Posterior vena cava (tissue), 2 donors: ENCODE measurements at regions not wholly inside any gene's neighbourhood (a gene's known extent, or its start where the extent isn't known, plus 50 kb on each side); places are given as distances from the start of the nearest gene placed in this dataset.

ENCODE experiments used
- DNase-seq: peaks from one replicate; pipeline ENCODE4 v3.0.0-alpha.2; 2020; ENCODE audit warnings: low spot score
- intact Hi-C, 2 donors: fragments of 100-400 bp; cut with DNase I; formaldehyde crosslinking; loops; one replicate each; pipeline versions ENCODE4 v1.14.1 to v1.14.2; 2022 to 2023
- donor health status: DM: yes; HTN: yes; CAD: no.
- donor health status: DM: yes; HTN: yes; CAD: no.

DNA sequence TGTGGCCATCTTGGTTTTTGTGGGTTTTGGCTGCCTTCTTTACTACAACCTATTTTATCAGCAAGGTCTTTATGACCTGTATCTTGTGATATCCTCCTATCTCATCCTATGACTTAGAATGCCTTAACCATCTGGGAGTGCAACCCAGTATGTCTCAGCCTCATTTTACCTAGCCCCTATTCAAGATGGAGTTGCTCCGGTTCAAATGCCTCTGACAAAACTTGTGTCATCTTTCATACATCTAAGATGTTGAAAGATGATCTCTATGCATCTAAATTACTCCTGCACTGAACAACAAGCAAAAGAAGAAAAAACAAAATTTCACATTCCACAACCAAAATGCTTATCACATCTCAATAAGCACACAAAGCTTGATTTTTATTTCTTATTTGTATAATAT lies 129.5 kb upstream of the CNR1 start:
- intact Hi-C loops: no loop called here

DNA sequence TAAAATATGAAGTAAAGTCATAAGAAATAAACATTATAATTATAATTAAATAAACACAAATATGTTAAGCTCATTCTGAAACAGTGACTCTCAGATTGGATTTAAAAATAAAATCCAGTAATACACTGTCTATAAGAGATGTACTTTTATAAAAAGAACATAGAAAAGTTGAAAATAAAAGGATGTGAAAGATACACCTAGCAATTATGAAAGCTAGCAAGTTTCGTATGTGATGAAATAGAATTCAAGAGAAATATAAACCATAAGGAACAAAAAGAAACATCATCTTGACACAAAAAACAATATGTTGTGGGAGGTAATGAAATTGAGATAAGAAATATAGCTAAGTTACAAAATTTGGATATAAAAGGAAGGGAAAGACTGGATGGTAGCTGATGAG lies 128.6 kb upstream of the CNR1 start:
- intact Hi-C loops: no loop called here

More for the DNA sequence above, 129.5 kb upstream of the CNR1 start:
- no peak for DNase-seq

DNA sequence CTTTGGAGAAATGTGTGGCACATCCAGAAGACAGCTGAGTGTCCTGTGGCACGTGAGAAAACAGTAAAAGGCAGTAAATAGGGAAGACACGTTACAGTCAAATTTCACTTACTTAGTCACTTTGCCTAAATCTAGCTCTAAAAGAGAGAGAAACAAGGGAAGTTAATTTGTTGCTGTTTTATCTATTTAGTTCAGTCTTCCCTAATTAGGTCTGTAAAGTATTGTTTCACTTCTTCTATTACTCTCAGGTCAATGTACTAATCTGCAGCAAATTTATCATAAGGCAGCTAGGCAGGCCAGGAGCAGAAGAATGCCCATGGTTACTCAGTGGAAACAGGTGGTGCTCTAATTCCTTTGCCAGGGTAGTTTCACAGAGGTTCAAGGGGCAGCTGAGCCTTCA lies 124.3 kb upstream of the CNR1 start:
- intact Hi-C loops: no loop called here
- no peak for DNase-seq

More for the DNA sequence above, 128.6 kb upstream of the CNR1 start:
- no peak for DNase-seq

DNA sequence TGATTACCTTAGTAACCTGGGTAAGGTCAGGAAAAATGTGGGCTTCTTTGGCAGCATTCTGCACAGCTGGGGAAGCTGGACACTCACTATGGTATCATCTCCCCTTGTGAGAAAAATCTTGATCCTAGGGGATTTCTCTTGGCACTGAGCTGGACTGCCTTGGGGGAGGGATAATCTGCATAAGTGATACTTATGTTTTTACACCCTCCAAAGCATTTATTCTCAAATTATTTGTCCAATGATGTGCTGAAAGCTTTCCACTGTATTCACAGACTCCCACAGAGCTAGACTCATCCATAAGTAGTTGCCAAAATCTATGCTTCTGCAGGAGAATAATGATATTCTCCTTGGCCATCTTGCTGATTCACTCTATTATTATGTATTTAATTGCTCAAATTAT lies 121.5 kb upstream of the CNR1 start:
- no peak for DNase-seq
- intact Hi-C loops: no loop called here

DNA sequence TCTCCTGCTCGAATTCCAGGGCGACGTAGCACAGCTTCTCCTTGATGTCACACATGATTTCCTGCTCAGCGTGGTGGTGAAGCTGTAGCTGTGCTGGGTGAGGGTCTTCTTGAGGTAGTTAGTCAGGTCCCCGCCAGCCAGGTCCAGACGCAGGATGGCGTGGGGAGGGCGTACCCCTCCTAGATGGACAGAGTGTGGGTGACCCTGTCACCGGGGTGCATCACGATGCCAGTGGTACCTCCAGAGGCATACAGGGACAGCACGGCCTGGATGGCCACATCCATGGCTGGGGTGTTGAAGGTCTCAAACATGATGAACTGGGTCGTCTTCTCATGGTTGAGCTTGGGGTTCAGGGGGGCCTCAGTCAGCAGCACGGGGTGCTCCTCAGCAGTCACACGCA lies 110.2 kb upstream of the CNR1 start:
- DNase-seq: no peak
- intact Hi-C loops: no loop called here

DNA sequence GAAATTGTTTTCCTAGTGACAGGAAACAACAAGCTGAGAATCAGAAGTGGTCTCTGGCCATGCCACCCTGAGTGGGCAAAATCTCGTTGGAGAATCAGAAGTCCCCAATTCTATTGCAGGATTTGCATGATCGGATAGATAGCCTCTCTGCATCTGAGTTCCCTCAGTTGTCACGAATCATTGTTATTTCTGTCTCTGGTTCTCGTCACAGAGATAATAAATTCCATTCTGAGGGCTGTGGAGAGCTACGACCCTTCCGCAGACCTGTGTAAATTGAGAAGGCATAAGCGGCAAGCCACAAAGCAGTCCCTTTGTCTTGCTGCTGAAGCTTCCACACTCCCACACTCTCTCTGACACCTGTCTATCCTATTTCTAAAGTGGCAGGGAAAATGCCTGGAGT lies 102.4 kb upstream of the CNR1 start:
- intact Hi-C loops: no loop called here
- no peak for DNase-seq

DNA sequence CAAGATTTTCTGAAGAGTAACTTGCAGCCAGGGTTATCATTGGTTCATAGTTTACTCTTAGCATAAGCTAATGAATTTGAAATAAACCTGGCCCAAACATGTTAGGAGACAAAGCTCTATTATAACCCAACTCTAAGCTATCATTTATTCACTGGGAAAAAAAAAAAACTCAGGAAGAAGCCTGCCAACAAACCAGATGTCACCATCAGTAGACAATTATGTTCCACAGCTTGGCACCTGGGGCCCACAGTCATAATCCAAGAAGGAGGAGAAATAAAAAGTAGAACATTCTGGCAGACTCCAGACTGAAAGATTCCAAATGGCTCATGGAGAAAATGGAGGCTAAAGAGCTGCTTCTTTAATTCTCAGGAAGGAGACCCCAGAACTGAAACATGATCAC lies 100.0 kb upstream of the CNR1 start:
- DNase-seq: no peak
- intact Hi-C loops: no loop called here

DNA sequence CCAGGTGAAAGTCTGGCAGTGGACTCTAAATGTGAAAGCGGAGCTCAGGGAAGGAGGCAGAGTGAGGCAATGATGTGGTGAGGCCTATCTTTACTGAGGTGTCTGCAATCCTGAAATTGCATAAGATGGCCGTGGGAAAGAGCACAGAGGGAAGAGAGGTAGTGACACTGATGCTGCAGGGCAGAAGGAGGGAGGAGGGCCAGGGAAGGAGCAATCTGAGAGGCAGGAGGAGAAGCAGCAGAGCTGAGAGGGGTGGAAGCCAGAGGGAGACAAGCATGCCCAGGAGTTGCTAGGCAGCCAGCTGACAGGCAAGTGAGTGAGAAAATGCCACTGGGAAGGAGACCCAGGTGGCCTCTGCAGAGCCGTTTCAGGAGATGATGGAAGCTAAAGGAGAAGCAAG lies 97.4 kb upstream of the CNR1 start:
- intact Hi-C loops: no loop called here
- no peak for DNase-seq

DNA sequence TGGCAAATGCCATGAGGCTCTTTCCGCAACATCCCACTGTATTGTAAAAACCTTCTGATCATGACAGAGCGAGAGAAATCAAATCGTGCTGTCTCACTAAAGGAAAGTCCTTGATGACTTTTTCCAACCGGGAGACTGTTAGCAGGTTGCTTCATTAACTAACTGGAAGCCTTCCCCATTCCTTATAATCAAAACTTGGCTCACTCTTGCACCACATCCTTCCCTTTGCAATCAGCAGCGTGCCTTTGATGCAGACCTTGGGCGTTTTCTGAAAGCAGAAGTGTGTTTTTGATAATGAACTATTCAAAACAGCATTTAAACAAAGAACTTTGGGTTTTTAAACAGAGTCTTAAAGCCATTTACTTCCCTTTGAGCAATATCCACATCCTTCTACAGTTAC lies 96.2 kb upstream of the CNR1 start:
- DNase-seq: no peak
- intact Hi-C loops: no loop called here

DNA sequence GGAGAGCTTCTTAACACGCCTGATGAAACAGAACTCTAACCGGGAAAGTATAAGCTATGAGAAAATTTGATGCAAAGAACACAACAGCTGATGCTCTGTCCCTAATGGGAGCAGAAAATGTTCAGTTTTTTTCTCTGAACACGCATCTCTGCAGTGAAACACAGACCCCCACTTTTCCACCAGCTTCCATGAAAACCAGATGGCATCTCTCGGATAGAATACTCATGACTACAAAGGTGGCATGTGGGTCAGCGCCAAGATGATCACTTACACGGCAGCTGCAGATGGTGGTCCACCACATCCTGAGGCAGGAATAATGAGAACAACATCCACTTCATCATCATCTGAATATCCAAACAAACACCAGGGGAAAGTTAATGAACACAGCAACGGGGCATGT lies 85.2 kb upstream of the CNR1 start:
- intact Hi-C loops: no loop called here
- DNase-seq: no peak

DNA sequence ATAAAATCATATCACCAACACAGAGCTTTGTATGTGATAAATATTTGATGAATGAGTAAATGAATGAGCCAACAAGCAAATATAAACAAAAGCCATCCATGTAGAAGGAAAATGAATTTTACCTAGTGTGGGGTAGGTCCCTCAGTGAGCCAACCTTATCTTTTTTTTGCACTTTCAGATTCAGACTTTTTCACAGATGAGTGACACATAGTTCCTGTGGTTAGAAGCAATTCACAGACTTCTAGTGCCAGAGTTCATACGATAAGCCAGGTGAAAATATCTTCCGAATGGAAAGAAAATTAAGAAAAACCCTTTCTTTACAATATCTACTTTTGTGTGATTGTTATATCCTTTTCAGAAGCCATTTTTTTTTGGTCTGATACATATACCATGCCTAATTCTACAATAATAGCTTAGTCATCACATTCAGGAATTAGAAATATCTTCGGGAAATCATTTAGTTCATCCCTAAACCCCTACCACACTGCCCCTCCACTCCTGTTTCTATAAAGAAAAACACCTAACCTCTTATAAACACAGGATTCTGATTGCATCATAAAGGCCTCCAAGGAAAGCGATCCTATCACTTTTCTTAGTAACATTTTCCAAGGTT lies 82.7 kb upstream of the CNR1 start:
- intact Hi-C loops: no loop called here
- no peak for DNase-seq

DNA sequence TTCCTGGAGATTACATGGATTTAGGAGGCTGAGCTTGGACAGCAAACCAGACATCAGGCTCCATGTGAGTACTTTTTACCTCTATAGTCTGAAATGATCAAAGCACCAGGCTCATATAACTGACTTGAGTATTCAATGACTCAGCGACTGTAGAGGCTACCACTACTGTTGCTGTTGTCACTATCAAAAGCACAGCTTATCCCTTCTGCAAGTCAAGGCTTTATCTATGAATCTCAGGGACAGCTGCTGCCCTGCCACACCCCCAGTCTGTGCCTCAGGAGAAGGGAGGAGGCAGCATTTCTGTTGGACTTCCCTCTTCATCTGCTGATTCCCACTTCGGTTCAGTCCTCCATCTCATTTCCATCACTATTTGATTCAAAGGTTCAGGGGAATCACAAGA lies 80.5 kb upstream of the CNR1 start:
- intact Hi-C loops: no loop called here
- no peak for DNase-seq

DNA sequence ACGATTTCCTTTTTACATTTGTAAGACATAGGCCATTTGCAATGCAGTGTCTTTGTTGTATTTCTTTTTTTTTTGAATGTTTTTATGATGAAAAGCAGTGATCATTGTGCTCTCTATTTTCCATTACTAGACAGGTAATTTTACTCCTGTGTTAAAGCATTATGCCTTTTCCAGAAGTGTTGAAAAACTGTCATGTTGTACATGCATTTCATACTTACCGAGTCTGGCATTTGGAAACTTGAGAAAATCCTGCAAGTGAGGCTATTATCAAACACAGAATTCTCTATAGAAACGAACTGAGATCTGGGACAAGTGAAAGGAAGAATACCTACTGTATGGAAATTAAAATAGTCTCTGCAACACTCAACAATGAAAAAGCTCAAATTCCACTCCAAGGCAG lies 78.6 kb upstream of the CNR1 start:
- intact Hi-C loops: no loop called here
- DNase-seq: no peak

DNA sequence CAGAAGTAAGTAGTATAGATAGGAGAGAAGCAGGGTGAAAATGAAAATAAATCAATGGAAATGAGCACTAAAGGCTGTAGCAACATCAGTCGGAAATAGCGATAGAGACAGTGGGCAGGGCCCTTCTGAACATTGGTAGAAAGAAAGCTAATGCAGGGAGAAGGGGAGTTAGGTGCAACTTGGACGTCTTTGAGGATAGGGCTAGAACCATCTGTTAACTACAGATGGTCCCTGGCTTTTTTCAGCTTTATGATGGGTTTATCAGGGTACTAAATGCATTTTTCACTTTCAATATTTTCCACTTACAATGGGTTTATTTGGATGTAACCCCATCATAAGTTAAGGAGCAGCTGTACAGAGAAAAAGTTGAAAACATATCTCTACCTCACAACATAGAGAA lies 72.8 kb upstream of the CNR1 start:
- intact Hi-C loops: no loop called here
- no peak for DNase-seq

DNA sequence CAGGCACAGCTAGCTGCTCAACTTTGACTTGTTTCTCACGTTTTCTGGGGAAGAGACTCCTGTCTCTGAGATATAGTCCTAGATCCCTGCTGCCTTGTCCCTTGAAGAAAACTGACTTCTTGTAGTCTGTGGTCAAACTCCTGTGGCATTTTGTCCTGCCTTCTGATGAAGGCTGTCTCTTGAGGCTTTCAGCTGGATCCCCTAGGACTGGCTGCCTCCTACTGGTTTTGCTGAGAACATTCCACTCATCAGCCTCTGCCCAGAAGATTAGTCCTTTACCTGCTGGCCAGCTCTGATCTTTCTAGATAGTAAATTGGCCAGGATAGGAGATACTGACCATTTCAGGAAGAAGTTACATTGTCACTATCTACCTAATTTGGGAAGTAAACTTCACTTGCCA lies 71.9 kb upstream of the CNR1 start:
- no peak for DNase-seq
- intact Hi-C loops: no loop called here

DNA sequence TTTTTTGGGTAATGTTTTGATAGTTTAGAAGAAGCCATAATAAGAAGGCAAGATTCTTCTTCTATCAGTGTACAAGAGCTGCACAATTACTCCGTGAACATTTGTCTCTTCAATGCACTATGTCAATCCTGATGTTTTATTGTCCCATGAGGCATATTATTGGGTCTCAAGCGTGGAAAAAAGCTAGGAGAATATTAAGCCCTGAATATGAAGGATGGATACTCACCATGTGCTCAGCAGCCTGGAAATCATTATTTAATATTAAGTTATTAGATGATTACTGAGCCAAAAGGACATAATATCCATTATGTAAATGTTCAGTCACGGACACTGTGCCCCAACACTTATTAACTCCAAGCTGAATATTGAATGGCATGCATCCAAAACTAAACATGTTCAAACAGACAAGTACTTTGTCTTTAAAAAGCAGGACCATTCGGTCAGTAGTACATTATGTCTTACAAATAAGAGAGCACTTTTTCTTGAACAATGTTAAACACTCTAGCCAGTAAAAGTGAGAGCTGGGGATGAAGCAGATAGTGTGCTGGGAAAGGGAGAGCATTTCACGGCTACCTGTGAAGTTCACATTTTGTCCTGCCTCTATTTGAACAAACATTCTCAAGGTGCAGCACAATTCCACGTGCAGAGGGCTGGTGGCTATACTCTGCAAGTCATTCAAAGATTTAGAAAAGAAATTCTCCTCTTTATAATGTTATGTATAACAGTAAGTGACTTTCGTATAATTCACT lies 70.6 kb upstream of the CNR1 start:
- DNase-seq: no peak
- intact Hi-C loops: no loop called here

DNA sequence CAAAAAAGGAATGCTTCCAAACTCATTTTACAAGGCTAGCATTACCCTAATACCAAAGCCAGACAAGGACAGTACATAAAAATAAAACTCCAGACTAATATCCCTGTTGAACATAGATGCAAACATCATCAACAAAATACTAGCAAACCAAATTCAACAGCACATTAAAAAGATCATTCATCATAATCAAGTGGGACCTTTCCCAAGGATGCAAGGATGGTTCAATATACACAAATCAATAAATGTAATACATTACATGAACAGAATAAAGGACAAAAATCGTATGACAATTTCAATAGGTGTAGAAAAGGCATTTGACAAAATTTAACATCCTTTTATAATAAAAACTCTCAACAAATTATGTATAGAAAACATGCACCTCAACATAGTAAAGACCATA lies 66.6 kb upstream of the CNR1 start:
- intact Hi-C loops: no loop called here
- DNase-seq: no peak

DNA sequence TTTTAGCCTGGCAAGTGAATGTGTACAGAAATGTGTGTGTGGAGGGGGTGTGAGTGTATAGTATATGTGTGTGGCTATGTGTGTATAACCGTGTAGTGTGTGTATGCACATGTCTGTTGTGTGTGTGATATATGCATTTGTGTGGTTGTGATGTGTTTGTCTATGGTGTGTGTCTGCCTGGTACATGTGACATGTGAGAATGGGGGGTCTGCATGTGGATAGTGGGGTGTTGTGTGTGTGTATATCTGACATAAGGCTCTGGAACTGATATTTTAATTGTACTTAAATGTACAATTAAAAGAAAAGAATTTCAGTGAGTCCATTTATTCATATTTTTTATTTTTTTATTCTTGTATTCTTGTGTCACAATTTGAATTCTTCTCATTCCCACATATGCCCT lies 57.2 kb upstream of the CNR1 start:
- no peak for DNase-seq
- intact Hi-C loops: no loop called here

DNA sequence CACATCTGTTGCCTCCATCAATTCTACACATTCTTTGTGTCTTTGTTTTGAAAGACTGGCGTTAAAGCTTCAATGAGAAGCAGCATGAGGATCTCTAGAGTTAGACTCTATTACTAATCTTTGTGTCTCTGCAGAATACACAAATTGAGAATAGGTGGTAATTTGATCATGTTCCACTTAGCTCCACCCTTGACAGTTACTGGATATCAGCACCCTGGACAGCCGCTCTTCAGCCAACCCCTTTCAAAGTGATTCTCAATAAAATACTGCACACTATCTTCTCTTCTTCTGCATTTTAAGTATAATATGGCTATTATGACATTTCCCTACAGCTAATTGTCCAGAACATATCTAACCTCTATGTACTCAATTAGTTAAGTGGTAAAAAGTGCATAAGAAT lies 54.3 kb upstream of the CNR1 start:
- intact Hi-C loops: no loop called here
- DNase-seq: no peak

DNA sequence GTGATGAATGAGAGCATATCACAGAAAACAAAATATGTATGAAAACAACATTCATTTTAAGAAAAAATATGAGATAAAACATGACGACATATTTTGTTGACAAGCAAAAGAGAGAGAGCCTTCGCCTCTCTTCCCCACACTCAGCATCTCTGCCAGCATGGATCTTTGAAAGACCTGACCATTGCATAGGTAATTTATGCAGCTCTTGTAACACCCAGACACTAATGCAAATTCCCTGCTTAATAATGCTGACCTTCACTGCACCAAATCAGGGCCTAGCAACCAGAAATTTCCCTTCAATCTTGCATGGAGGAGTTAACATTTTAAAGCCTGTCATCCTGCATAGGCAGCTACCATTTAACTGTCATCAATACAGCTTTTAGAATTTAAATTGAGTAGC lies 50.0 kb upstream of the CNR1 start:
- intact Hi-C loops: no loop called here
- DNase-seq: no peak
